ENCODE measurements at regions not wholly inside any gene's neighbourhood (a gene's known extent, or its start where the extent isn't known, plus 50 kb on each side); places are given as distances from the start of the nearest gene placed in this dataset.

- H3K14ac ChIP-seq (ENCODE audit: low read length in 2 of 2) = no peak overlapping the region
- H3K36me3 ChIP-seq (ENCODE audit: control insufficient read depth in 1 of 2, insufficient read depth in 2 of 2, low read depth in 1 of 2, low read length in 2 of 2) = no peaks in the 10 kb centered on the region
- no peak overlapping the region for H3K4ac ChIP-seq (ENCODE audit: low read depth in 1 of 2, low read length in 2 of 2)
- no peak overlapping the region for H4K91ac ChIP-seq (ENCODE audit: low read length)
- no peak overlapping the region for H2BK12ac ChIP-seq (ENCODE audit: low read length in 2 of 2)
- H2BK5ac ChIP-seq (ENCODE audit: low read depth, low read length, poor library complexity, severe bottlenecking) = no peak overlapping the region
- no peaks in the 10 kb centered on the region for H3K79me1 ChIP-seq (replicated peaks; ENCODE audit: low read length, poor library complexity, severe bottlenecking)
- H4K8ac ChIP-seq (ENCODE audit: low read length) = no peak overlapping the region
- no peak overlapping the region for H3K27ac ChIP-seq (ENCODE audit: low read length, poor library complexity, severe bottlenecking)
- no peak overlapping the region for H2AK5ac ChIP-seq (ENCODE audit: low read length, severe bottlenecking)
- no peak overlapping the region for H3K4me2 ChIP-seq (ENCODE audit: low read length, poor library complexity, severe bottlenecking)
- H3K23ac ChIP-seq (ENCODE audit: low read length in 2 of 2) = no peak overlapping the region
- WGBS = 90% methylated on average over 5 of the region's 6 CpGs
- no peak overlapping the region for H3K18ac ChIP-seq (ENCODE audit: low read depth in 1 of 2, low read length in 2 of 2)
- H3K9ac ChIP-seq (ENCODE audit: low read length) = no peak overlapping the region
- no peak overlapping the region for H3K4me3 ChIP-seq (ENCODE audit: insufficient read depth in 1 of 2, low read depth in 1 of 2, low read length in 2 of 2)
- H3K9me3 ChIP-seq (ENCODE audit: control insufficient read depth, low read length) = no peaks in the 10 kb centered on the region
- no peak overlapping the region for H2AFZ ChIP-seq (ENCODE audit: low read depth, low read length)
- no peak for DNase-seq
- no peak overlapping the region for H2BK15ac ChIP-seq (ENCODE audit: low read depth, poor library complexity, severe bottlenecking)
- H3K27me3 ChIP-seq (ENCODE audit: control insufficient read depth in 1 of 2, insufficient read depth in 1 of 2, low read length in 2 of 2) = no peaks in the 10 kb centered on the region
- no peak overlapping the region for H2BK120ac ChIP-seq (ENCODE audit: low read depth, low read length)
- H3K4me1 ChIP-seq (ENCODE audit: control insufficient read depth, insufficient read depth, low read depth, low read length) = no peaks in the 10 kb centered on the region
Measured at GRCh38 chr16:76956394-76956793, 234.6 kb upstream of the MON1B start.

GRCh38 chr16:76956841-76957240 lies 234.1 kb upstream of the MON1B start:
- Histone ChIP-seq H4K91ac (ENCODE audit: low read length) (no peak overlapping the region), H3K4me1 (ENCODE audit: control insufficient read depth, insufficient read depth, low read depth, low read length) (no peaks in the 10 kb centered on the region), H4K8ac (ENCODE audit: low read length) (no peak overlapping the region), H3K4ac (ENCODE audit: low read depth in 1 of 2, low read length in 2 of 2) (no peak overlapping the region), H2BK5ac (ENCODE audit: low read depth, low read length, poor library complexity, severe bottlenecking) (no peak overlapping the region), H2AFZ (ENCODE audit: low read depth, low read length) (no peak overlapping the region), H3K18ac (ENCODE audit: low read depth in 1 of 2, low read length in 2 of 2) (no peak overlapping the region), H2BK15ac (ENCODE audit: low read depth, poor library complexity, severe bottlenecking) (no peak overlapping the region), H3K9me3 (ENCODE audit: control insufficient read depth, low read length) (no peaks in the 10 kb centered on the region), H3K4me3 (ENCODE audit: insufficient read depth in 1 of 2, low read depth in 1 of 2, low read length in 2 of 2) (no peak overlapping the region), H3K36me3 (ENCODE audit: control insufficient read depth in 1 of 2, insufficient read depth in 2 of 2, low read depth in 1 of 2, low read length in 2 of 2) (no peaks in the 10 kb centered on the region), H2AK5ac (ENCODE audit: low read length, severe bottlenecking) (no peak overlapping the region), H2BK120ac (ENCODE audit: low read depth, low read length) (no peak overlapping the region), H3K23ac (ENCODE audit: low read length in 2 of 2) (no peak overlapping the region), H3K14ac (ENCODE audit: low read length in 2 of 2) (no peak overlapping the region), H3K79me1 (replicated peaks; ENCODE audit: low read length, poor library complexity, severe bottlenecking) (no peaks in the 10 kb centered on the region), H2BK12ac (ENCODE audit: low read length in 2 of 2) (no peak overlapping the region), H3K9ac (ENCODE audit: low read length) (no peak overlapping the region), H3K27ac (ENCODE audit: low read length, poor library complexity, severe bottlenecking) (no peak overlapping the region), H3K27me3 (ENCODE audit: control insufficient read depth in 1 of 2, insufficient read depth in 1 of 2, low read length in 2 of 2) (no peaks in the 10 kb centered on the region), H3K4me2 (ENCODE audit: low read length, poor library complexity, severe bottlenecking) (no peak overlapping the region)
- no peak for DNase-seq
- WGBS = 95% methylated on average over 2 of the region's 2 CpGs

GRCh38 chr16:76959166-76959565 lies 231.8 kb upstream of the MON1B start:
- H3K23ac ChIP-seq (ENCODE audit: low read length in 2 of 2) = no peak overlapping the region
- no peak overlapping the region for H2BK12ac ChIP-seq (ENCODE audit: low read length in 2 of 2)
- no peaks in the 10 kb centered on the region for H3K4me1 ChIP-seq (ENCODE audit: control insufficient read depth, insufficient read depth, low read depth, low read length)
- no peak overlapping the region for H3K27ac ChIP-seq (ENCODE audit: low read length, poor library complexity, severe bottlenecking)
- H3K9me3 ChIP-seq (ENCODE audit: control insufficient read depth, low read length) = no peaks in the 10 kb centered on the region
- H3K36me3 ChIP-seq (ENCODE audit: control insufficient read depth in 1 of 2, insufficient read depth in 2 of 2, low read depth in 1 of 2, low read length in 2 of 2) = no peaks in the 10 kb centered on the region
- no peak overlapping the region for H3K4me2 ChIP-seq (ENCODE audit: low read length, poor library complexity, severe bottlenecking)
- no peak overlapping the region for H3K14ac ChIP-seq (ENCODE audit: low read length in 2 of 2)
- no peak overlapping the region for H3K9ac ChIP-seq (ENCODE audit: low read length)
- no peak overlapping the region for H2BK15ac ChIP-seq (ENCODE audit: low read depth, poor library complexity, severe bottlenecking)
- no peak overlapping the region for H3K4me3 ChIP-seq (ENCODE audit: insufficient read depth in 1 of 2, low read depth in 1 of 2, low read length in 2 of 2)
- no peak overlapping the region for H3K18ac ChIP-seq (ENCODE audit: low read depth in 1 of 2, low read length in 2 of 2)
- H3K79me1 ChIP-seq (replicated peaks; ENCODE audit: low read length, poor library complexity, severe bottlenecking) = no peaks in the 10 kb centered on the region
- no peak overlapping the region for H2AK5ac ChIP-seq (ENCODE audit: low read length, severe bottlenecking)
- H4K91ac ChIP-seq (ENCODE audit: low read length) = no peak overlapping the region
- no peak overlapping the region for H2BK120ac ChIP-seq (ENCODE audit: low read depth, low read length)
- no peak overlapping the region for H2BK5ac ChIP-seq (ENCODE audit: low read depth, low read length, poor library complexity, severe bottlenecking)
- WGBS = no CpG with 5 or more reads among the region's 1 CpG
- no peak for DNase-seq
- H4K8ac ChIP-seq (ENCODE audit: low read length) = no peak overlapping the region
- H3K27me3 ChIP-seq (ENCODE audit: control insufficient read depth in 1 of 2, insufficient read depth in 1 of 2, low read length in 2 of 2) = no peaks in the 10 kb centered on the region
- no peak overlapping the region for H2AFZ ChIP-seq (ENCODE audit: low read depth, low read length)
- no peak overlapping the region for H3K4ac ChIP-seq (ENCODE audit: low read depth in 1 of 2, low read length in 2 of 2)

GRCh38 chr16:76963614-76964315 lies 227.2 kb upstream of the MON1B start:
- WGBS = 94% methylated on average over 5 of the region's 9 CpGs
- H3K4ac ChIP-seq (ENCODE audit: low read depth in 1 of 2, low read length in 2 of 2) = no peak overlapping the region
- no peak overlapping the region for H3K9ac ChIP-seq (ENCODE audit: low read length)
- no peak overlapping the region for H3K14ac ChIP-seq (ENCODE audit: low read length in 2 of 2)
- no peaks in the 10 kb centered on the region for H3K9me3 ChIP-seq (ENCODE audit: control insufficient read depth, low read length)
- no peak overlapping the region for H3K18ac ChIP-seq (ENCODE audit: low read depth in 1 of 2, low read length in 2 of 2)
- no peak overlapping the region for H4K8ac ChIP-seq (ENCODE audit: low read length)
- no peak overlapping the region for H4K91ac ChIP-seq (ENCODE audit: low read length)
- no peak for DNase-seq
- no peak overlapping the region for H2AK5ac ChIP-seq (ENCODE audit: low read length, severe bottlenecking)
- no peak overlapping the region for H3K4me3 ChIP-seq (ENCODE audit: insufficient read depth in 1 of 2, low read depth in 1 of 2, low read length in 2 of 2)
- no peak overlapping the region for H2AFZ ChIP-seq (ENCODE audit: low read depth, low read length)
- no peaks in the 10 kb centered on the region for H3K36me3 ChIP-seq (ENCODE audit: control insufficient read depth in 1 of 2, insufficient read depth in 2 of 2, low read depth in 1 of 2, low read length in 2 of 2)
- peaks cover 2% of the 10 kb centered on the region for H3K4me1 ChIP-seq (ENCODE audit: control insufficient read depth, insufficient read depth, low read depth, low read length)
- no peak overlapping the region for H2BK5ac ChIP-seq (ENCODE audit: low read depth, low read length, poor library complexity, severe bottlenecking)
- no peaks in the 10 kb centered on the region for H3K79me1 ChIP-seq (replicated peaks; ENCODE audit: low read length, poor library complexity, severe bottlenecking)
- H2BK12ac ChIP-seq (ENCODE audit: low read length in 2 of 2) = no peak overlapping the region
- H3K4me2 ChIP-seq (ENCODE audit: low read length, poor library complexity, severe bottlenecking) = no peak overlapping the region
- no peak overlapping the region for H2BK15ac ChIP-seq (ENCODE audit: low read depth, poor library complexity, severe bottlenecking)
- no peak overlapping the region for H3K27ac ChIP-seq (ENCODE audit: low read length, poor library complexity, severe bottlenecking)
- H3K23ac ChIP-seq (ENCODE audit: low read length in 2 of 2) = no peak overlapping the region
- H2BK120ac ChIP-seq (ENCODE audit: low read depth, low read length) = no peak overlapping the region
- H3K27me3 ChIP-seq (ENCODE audit: control insufficient read depth in 1 of 2, insufficient read depth in 1 of 2, low read length in 2 of 2) = no peaks in the 10 kb centered on the region

Measured in mesenchymal stem cell (in vitro differentiated cells and primary cell).